Left lung (tissue), 4 donors: ENCODE measurements at regions not wholly inside any gene's neighbourhood (a gene's known extent, or its start where the extent isn't known, plus 50 kb on each side); places are given as distances from the start of the nearest gene placed in this dataset.
A peak's percentile ranks its signal among the peaks of the same experiment; 100 is the strongest.

Source experiments
- ATAC-seq: fragments of 200-7000 bp; cut with Tn5 transposase; one replicate; pipeline ENCODE4 v1.9.1; 2020; ENCODE audit warnings: moderate library complexity
- DNase-seq, 4 donors: peaks; one replicate each; pipeline ENCODE4 v3.0.0-alpha.2; 2013 to 2020
- H3K27ac ChIP-seq, 2 donors: fragments of 200-600 bp; sonication (generic) in 1 of 2; one replicate each; pipeline versions ENCODE4 v1.5.0 to v1.8.0; 2020 to 2021
- H3K27me3 ChIP-seq, 2 donors: fragments of 200-600 bp; sonication (generic) in 1 of 2; one replicate each; pipeline versions ENCODE4 v1.5.0 to v1.8.0; 2020 to 2021
- H3K36me3 ChIP-seq, 2 donors: fragments of 200-600 bp; sonication (generic) in 1 of 2; one replicate each; pipeline versions ENCODE4 v1.5.0 to v1.8.0; 2020 to 2021
- H3K4me1 ChIP-seq, 2 donors: fragments of 200-600 bp; one replicate each; pipeline ENCODE4 v1.8.0; 2021
- H3K4me3 ChIP-seq, 2 donors: fragments of 200-600 bp; sonication (generic) in 1 of 2; one replicate each; pipeline versions ENCODE4 v1.5.0 to v1.8.0; 2020 to 2021; ENCODE audit warnings: mild to moderate bottlenecking in 1 of 2
- H3K9me3 ChIP-seq, 2 donors: fragments of 200-600 bp; sonication (generic) in 1 of 2; one replicate each; pipeline versions ENCODE4 v1.5.0 to v1.8.0; 2020 to 2021
- CTCF ChIP-seq, 2 donors: fragments of 200-600 bp; sonication (generic) in 1 of 2; IDR thresholded peaks; one replicate each; pipeline versions ENCODE4 v1.5.0 to v1.8.0; 2021; ENCODE audit warnings: antibody characterized with exemption in 2 of 2
- intact Hi-C, 2 donors: fragments of 100-400 bp; cut with DNase I; formaldehyde crosslinking; loops; one replicate each; pipeline versions ENCODE4 v1.11.2 to v1.14.2; 2022
- donor health status: DM: no; HTN: yes; CAD: no.
- donor health status: DM: no; HTN: no; CAD: no.

- no peak overlapping the region for H3K4me3 ChIP-seq
- ATAC-seq (no peak), DNase-seq (no peak)
- no peak overlapping the region for H3K27ac ChIP-seq
- H3K4me1 ChIP-seq, result peaks cover 0 to 7% of the 10 kb centered on the region in 2 donors
- no peaks in the 10 kb centered on the region for H3K36me3 ChIP-seq
- H3K27me3 ChIP-seq, result no peaks in the 10 kb centered on the region
- TF ChIP-seq CTCF (IDR thresholded peaks at IDR 0.05), result no peak
- intact Hi-C loops, result no loop called here
- no peaks in the 10 kb centered on the region for H3K9me3 ChIP-seq
Measured at GRCh38 chr6:21827425-21828202, 234.1 kb downstream of the SOX4 start.

- no peak overlapping the region for H3K27ac ChIP-seq
- no peaks in the 10 kb centered on the region for H3K27me3 ChIP-seq
- H3K36me3 ChIP-seq, result no peaks in the 10 kb centered on the region
- DNase-seq, result no peak
- no peaks in the 10 kb centered on the region for H3K9me3 ChIP-seq
- intact Hi-C loops, result no loop called here
- no peak for ATAC-seq
- TF ChIP-seq CTCF (IDR thresholded peaks at IDR 0.05), result no peak
- H3K4me1 ChIP-seq, result peaks cover 0 to 7% of the 10 kb centered on the region in 2 donors
- no peak overlapping the region for H3K4me3 ChIP-seq
Measured at GRCh38 chr6:21828704-21829103, 235.2 kb downstream of the SOX4 start.

- intact Hi-C loops, result no loop called here
- H3K4me1 ChIP-seq, result peaks cover 0 to 7% of the 10 kb centered on the region in 2 donors
- no peaks in the 10 kb centered on the region for H3K9me3 ChIP-seq
- H3K27me3 ChIP-seq, result no peaks in the 10 kb centered on the region
- no peak overlapping the region for H3K27ac ChIP-seq
- H3K4me3 ChIP-seq, result no peak overlapping the region
- ATAC-seq (no peak), DNase-seq (no peak)
- no peak for TF ChIP-seq CTCF (IDR thresholded peaks at IDR 0.05)
- H3K36me3 ChIP-seq, result no peaks in the 10 kb centered on the region
Measured at GRCh38 chr6:21829126-21829525, 235.6 kb downstream of the SOX4 start.

- H3K9me3 ChIP-seq, result no peaks in the 10 kb centered on the region
- no peak overlapping the region for H3K4me3 ChIP-seq
- TF ChIP-seq CTCF (IDR thresholded peaks at IDR 0.05), result no peak
- peaks cover 0 to 4% of the 10 kb centered on the region in 2 donors for H3K4me1 ChIP-seq
- intact Hi-C loops, result no loop called here
- H3K36me3 ChIP-seq, result no peaks in the 10 kb centered on the region
- H3K27me3 ChIP-seq, result no peaks in the 10 kb centered on the region
- H3K27ac ChIP-seq, result peak overlapping the region in 1 of 2 donors; percentile 26
- DNase-seq (peak in 1 of 4 donors; percentile 61), ATAC-seq (peak; percentile 56)
Measured at GRCh38 chr6:21831521-21832291, 238.2 kb downstream of the SOX4 start.

- intact Hi-C loops, result no loop called here
- no peak overlapping the region for H3K27ac ChIP-seq
- H3K4me3 ChIP-seq, result no peak overlapping the region
- ATAC-seq (no peak), DNase-seq (no peak)
- TF ChIP-seq CTCF (IDR thresholded peaks at IDR 0.05), result no peak
- H3K27me3 ChIP-seq, result no peaks in the 10 kb centered on the region
- no peaks in the 10 kb centered on the region for H3K9me3 ChIP-seq
- H3K36me3 ChIP-seq, result no peaks in the 10 kb centered on the region
- H3K4me1 ChIP-seq, result peaks cover 0 to 4% of the 10 kb centered on the region in 2 donors
Measured at GRCh38 chr6:21836277-21836676, 242.7 kb downstream of the SOX4 start.
